22Rv1 (cell line): ENCODE measurements at regions not wholly inside any gene's neighbourhood (a gene's known extent, or its start where the extent isn't known, plus 50 kb on each side); places are given as distances from the start of the nearest gene placed in this dataset.

Experiments
- H3K27ac ChIP-seq: fragments of 450-650 bp; 2 replicates; pipeline ENCODE4 v1.5.1; 2017
- ZFX ChIP-seq: fragments of 450-650 bp; IDR thresholded peaks from 2 replicates; pipeline ENCODE4 v1.6.1; 2017; ENCODE audit warnings: antibody characterized with exemption, borderline replicate concordance
- TF ChIP-seq, protein P1 (sequence below): fragments of 450-650 bp; IDR thresholded peaks from 2 replicates; pipeline ENCODE4 v1.5.1; 2017; ENCODE audit warnings: mild to moderate bottlenecking

DNA sequence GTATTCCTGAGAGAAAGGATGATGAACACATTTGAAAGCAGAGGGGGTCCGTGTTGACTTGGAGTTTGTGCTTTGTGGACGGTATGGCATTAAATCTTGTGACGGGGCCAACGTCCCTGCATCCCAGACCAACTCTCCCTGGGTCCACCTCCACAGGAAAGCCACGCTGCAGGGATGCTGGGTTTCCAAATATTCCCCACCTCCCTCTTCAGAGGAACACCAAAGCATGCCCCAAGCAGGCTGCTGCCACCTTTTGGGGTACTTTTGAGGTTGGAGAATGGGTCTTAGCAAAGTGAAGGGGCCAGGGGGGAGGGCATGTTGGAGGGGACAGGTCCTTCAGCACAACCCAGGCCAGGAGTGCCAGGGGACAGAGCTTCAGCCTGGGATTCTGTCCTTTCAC is 504.4 kb downstream of the TCERG1L start:
- no peak overlapping the region for H3K27ac ChIP-seq
- TF ChIP-seq, protein P1, sequence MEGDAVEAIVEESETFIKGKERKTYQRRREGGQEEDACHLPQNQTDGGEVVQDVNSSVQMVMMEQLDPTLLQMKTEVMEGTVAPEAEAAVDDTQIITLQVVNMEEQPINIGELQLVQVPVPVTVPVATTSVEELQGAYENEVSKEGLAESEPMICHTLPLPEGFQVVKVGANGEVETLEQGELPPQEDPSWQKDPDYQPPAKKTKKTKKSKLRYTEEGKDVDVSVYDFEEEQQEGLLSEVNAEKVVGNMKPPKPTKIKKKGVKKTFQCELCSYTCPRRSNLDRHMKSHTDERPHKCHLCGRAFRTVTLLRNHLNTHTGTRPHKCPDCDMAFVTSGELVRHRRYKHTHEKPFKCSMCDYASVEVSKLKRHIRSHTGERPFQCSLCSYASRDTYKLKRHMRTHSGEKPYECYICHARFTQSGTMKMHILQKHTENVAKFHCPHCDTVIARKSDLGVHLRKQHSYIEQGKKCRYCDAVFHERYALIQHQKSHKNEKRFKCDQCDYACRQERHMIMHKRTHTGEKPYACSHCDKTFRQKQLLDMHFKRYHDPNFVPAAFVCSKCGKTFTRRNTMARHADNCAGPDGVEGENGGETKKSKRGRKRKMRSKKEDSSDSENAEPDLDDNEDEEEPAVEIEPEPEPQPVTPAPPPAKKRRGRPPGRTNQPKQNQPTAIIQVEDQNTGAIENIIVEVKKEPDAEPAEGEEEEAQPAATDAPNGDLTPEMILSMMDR: no peak
- TF ChIP-seq ZFX: no peak

DNA sequence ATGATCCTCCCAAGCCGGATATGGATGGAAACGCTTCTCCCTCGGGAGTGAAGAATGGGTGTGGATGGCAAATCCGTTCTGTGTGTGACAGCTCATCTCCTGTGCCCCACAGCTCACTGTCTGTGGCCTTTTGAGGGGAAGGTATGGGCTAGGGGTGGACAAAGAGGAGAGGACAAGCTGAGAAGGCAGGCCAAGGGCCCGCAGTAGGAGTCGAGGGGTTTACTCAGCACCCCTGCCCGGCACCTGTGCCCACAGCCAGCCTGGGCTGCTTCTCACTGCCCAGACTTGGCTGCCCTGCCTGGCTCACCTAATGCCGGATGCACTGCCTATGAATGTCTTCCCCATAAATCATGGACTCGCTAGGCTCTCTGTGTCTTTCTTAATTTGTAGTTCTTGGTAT is 503.8 kb downstream of the TCERG1L start:
- no peak overlapping the region for H3K27ac ChIP-seq
- TF ChIP-seq, protein P1: no peak
- TF ChIP-seq ZFX: no peak

DNA sequence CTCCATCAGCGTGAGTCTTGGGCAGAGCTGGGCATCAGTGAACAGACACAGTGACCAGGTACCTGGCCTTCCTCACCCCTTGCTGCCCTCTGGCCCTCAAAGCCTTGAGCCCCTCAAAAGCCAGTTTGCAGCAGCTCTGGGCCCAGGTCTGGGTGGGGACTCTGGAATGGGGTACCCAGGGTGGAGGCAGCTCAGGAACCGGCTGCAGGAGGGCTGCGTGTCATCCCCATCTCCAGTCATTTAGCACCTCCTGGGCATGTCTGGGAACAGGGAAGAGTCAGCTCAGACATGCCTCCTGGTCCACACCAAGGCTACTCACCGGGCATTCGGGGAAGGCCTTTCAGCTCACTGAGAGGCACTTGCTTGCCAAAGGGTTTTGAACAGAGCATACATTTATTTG is 503.3 kb downstream of the TCERG1L start:
- no peak for TF ChIP-seq ZFX
- TF ChIP-seq, protein P1: no peak

DNA sequence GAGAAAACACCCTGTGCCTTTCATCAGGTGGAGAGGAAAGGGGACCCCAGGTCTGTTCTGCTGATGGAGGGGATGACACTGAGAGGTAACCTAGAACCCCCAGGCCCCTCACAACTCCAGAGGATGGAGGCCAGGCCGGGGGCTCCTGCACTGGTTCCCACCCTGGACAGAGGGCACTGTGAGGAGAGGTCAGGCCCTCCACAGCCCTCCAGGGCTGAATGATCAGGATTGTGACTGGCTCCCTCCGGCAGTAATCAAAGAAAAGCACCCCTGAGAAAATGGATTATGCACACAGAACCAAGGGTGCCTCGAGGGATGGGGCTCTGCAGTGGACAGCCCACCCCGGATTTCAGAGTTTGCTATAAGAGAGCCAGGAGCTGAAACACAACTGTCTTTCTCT is 502.8 kb downstream of the TCERG1L start:
- TF ChIP-seq, protein P1: no peak
- no peak for TF ChIP-seq ZFX
- H3K27ac ChIP-seq: no peak overlapping the region

More for the DNA sequence above, 503.3 kb downstream of the TCERG1L start:
- H3K27ac ChIP-seq: no peak overlapping the region

DNA sequence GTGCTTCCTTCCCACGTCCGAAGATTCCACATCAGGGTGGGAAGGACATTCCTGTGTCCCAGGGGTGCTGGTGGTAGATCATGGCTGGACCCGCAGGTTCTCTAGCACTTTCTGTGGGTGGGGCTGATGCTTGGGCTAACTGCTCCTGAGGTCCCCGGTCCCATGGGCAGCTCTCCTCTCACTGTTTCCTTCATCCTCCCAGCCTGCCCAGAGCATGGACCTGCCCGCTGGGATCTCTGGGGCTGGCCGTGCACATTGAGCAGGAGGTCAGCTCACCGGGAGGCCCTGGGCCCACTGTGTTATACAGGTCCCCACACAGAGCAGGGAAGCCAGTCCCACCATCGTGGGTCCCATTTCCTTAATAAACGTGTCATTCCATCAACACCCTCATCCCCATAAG is 502.3 kb downstream of the TCERG1L start:
- H3K27ac ChIP-seq: no peak overlapping the region
- TF ChIP-seq, protein P1: no peak
- TF ChIP-seq ZFX: no peak

DNA sequence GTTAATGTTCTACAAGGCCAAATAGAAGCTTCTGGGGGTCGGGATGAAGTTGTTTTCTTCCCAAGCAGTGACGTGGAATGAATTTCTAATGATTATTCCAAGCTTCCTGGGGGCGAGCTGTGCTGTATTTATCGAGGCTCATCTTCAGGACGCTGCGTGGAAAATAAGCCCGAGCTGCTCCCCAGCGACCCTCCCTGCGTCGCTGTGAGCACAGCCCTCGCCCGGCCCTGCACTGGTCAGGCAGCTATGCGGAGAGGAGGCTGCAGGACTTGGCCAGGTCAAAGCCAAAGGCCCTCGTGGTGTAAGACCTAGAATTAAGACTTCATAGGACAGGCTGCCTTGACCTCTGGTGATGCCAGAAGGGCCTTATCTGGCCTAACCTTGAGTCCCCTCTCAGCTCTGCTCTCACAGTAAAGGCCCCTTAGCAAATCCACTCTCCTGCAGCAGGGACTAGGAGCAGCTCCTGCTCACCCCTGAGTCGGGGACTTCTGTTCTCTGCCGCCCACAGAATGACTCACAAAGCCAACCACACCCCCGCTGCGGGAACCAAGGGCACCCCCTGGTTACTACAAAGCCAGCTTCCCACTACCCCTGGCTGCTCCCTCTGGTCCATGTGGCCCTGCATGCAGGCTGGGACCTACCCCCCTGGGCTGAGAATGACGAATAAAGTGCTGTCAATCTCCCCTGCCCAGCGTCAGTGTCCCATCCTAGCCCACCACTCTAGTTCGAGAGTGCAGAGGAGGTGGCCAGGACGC is 501.6 kb downstream of the TCERG1L start:
- TF ChIP-seq, protein P1: no peak
- no peak for TF ChIP-seq ZFX
- no peak overlapping the region for H3K27ac ChIP-seq

DNA sequence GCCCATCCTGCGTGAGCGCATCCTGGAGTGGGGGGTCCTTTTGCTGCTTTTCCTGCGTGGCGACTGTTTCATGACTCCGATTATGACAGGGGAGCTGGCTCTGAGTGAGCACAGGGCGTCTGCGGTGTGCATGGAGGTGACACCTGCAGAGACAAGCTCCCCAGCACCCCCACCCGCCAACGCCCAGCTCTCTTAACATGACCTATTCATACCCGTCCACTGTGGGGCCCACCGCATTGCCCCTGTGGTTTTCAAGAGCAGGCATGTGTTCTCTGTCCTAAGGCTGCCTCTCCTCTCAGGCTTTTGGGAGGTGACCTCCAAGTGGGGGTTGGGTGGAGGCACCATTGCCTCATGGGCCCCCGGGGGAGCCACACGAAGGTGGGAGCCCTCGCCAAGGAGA is 500.7 kb downstream of the TCERG1L start:
- TF ChIP-seq, protein P1: no peak
- no peak for TF ChIP-seq ZFX
- no peak overlapping the region for H3K27ac ChIP-seq
